ENCODE measurements at regions not wholly inside any gene's neighbourhood (a gene's known extent, or its start where the extent isn't known, plus 50 kb on each side); places are given as distances from the start of the nearest gene placed in this dataset.

DNA sequence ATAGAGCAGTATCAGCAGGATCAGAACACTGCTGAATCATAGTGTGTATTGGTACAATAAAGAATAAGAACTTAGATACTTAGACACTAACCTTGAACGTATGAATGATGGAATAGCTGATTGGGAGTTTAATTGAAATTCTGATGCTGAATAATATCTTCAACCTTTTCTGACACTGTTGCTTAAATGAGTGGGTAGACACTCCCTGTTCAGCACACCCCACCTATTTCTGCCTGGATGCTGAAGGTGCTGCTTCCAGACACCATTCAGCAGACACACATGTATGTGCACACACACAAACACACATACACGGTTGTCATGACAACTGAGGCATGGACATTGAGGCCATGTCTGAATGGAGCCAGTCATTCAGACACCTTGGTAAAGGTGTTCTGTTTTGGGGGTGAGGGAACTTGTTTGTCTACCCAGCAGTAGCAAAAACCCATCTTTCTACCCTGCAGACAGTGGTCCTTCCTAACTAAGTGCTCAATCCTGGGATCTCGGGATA, 54.3 kb downstream of the TMEM215 start:
- TF ChIP-seq, protein P1, sequence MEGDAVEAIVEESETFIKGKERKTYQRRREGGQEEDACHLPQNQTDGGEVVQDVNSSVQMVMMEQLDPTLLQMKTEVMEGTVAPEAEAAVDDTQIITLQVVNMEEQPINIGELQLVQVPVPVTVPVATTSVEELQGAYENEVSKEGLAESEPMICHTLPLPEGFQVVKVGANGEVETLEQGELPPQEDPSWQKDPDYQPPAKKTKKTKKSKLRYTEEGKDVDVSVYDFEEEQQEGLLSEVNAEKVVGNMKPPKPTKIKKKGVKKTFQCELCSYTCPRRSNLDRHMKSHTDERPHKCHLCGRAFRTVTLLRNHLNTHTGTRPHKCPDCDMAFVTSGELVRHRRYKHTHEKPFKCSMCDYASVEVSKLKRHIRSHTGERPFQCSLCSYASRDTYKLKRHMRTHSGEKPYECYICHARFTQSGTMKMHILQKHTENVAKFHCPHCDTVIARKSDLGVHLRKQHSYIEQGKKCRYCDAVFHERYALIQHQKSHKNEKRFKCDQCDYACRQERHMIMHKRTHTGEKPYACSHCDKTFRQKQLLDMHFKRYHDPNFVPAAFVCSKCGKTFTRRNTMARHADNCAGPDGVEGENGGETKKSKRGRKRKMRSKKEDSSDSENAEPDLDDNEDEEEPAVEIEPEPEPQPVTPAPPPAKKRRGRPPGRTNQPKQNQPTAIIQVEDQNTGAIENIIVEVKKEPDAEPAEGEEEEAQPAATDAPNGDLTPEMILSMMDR (IDR thresholded peaks at IDR 0.05 in 8 of 11, conservative IDR thresholded peaks at IDR 0.05 in 3 of 11) = no peak
- no peak for TF ChIP-seq POLR2AphosphoS5 (IDR thresholded peaks at IDR 0.05)
- no peak for TF ChIP-seq POLR2A (IDR thresholded peaks at IDR 0.05)

Data from spleen (tissue), 7 donors.